H1 (cell line): ENCODE measurements at regions not wholly inside any gene's neighbourhood (a gene's known extent, or its start where the extent isn't known, plus 50 kb on each side); places are given as distances from the start of the nearest gene placed in this dataset.

Experiments used
- HDAC2 ChIP-seq, 2 experiments: fragments of 300-600 bp in 1 of 2; sonication (generic) in 1 of 2; IDR thresholded peaks; 2 replicates each; pipeline ENCODE4 v1.6.1; 2011 to 2012; ENCODE audit warnings: low read depth in 2 of 2, low read length in 2 of 2, mild to moderate bottlenecking in 2 of 2, moderate library complexity in 2 of 2, borderline replicate concordance in 1 of 2, inconsistent platforms in 1 of 2
- TF ChIP-seq, protein P1 (sequence below): fragments of 300-600 bp; sonication (generic); IDR thresholded peaks from 2 replicates; pipeline ENCODE4 v1.7.1; 2012; ENCODE audit warnings: low read length, moderate library complexity, mild to moderate bottlenecking, inconsistent platforms; ENCODE audit not compliant: insufficient replicate concordance

DNA sequence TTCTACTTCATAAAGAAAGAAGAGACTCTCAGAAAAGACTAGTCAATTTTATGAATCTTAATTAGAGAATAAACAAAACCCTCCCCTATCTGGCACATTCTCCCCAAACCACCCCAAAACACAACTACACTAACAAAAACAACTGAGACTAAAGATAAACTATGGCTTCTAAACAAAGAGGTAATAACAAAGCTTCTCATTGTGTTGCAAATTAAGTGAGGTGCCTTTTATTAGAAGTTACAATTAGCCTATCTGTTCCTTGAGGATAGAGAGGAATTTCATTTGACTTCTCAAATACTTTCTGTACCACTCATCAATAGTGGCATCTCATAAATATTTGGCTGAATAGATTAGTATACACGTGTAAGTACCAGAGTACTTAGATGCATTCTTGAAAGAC lies 1196.2 kb downstream of the PCDH9 start (continued):
- TF ChIP-seq, protein P1, sequence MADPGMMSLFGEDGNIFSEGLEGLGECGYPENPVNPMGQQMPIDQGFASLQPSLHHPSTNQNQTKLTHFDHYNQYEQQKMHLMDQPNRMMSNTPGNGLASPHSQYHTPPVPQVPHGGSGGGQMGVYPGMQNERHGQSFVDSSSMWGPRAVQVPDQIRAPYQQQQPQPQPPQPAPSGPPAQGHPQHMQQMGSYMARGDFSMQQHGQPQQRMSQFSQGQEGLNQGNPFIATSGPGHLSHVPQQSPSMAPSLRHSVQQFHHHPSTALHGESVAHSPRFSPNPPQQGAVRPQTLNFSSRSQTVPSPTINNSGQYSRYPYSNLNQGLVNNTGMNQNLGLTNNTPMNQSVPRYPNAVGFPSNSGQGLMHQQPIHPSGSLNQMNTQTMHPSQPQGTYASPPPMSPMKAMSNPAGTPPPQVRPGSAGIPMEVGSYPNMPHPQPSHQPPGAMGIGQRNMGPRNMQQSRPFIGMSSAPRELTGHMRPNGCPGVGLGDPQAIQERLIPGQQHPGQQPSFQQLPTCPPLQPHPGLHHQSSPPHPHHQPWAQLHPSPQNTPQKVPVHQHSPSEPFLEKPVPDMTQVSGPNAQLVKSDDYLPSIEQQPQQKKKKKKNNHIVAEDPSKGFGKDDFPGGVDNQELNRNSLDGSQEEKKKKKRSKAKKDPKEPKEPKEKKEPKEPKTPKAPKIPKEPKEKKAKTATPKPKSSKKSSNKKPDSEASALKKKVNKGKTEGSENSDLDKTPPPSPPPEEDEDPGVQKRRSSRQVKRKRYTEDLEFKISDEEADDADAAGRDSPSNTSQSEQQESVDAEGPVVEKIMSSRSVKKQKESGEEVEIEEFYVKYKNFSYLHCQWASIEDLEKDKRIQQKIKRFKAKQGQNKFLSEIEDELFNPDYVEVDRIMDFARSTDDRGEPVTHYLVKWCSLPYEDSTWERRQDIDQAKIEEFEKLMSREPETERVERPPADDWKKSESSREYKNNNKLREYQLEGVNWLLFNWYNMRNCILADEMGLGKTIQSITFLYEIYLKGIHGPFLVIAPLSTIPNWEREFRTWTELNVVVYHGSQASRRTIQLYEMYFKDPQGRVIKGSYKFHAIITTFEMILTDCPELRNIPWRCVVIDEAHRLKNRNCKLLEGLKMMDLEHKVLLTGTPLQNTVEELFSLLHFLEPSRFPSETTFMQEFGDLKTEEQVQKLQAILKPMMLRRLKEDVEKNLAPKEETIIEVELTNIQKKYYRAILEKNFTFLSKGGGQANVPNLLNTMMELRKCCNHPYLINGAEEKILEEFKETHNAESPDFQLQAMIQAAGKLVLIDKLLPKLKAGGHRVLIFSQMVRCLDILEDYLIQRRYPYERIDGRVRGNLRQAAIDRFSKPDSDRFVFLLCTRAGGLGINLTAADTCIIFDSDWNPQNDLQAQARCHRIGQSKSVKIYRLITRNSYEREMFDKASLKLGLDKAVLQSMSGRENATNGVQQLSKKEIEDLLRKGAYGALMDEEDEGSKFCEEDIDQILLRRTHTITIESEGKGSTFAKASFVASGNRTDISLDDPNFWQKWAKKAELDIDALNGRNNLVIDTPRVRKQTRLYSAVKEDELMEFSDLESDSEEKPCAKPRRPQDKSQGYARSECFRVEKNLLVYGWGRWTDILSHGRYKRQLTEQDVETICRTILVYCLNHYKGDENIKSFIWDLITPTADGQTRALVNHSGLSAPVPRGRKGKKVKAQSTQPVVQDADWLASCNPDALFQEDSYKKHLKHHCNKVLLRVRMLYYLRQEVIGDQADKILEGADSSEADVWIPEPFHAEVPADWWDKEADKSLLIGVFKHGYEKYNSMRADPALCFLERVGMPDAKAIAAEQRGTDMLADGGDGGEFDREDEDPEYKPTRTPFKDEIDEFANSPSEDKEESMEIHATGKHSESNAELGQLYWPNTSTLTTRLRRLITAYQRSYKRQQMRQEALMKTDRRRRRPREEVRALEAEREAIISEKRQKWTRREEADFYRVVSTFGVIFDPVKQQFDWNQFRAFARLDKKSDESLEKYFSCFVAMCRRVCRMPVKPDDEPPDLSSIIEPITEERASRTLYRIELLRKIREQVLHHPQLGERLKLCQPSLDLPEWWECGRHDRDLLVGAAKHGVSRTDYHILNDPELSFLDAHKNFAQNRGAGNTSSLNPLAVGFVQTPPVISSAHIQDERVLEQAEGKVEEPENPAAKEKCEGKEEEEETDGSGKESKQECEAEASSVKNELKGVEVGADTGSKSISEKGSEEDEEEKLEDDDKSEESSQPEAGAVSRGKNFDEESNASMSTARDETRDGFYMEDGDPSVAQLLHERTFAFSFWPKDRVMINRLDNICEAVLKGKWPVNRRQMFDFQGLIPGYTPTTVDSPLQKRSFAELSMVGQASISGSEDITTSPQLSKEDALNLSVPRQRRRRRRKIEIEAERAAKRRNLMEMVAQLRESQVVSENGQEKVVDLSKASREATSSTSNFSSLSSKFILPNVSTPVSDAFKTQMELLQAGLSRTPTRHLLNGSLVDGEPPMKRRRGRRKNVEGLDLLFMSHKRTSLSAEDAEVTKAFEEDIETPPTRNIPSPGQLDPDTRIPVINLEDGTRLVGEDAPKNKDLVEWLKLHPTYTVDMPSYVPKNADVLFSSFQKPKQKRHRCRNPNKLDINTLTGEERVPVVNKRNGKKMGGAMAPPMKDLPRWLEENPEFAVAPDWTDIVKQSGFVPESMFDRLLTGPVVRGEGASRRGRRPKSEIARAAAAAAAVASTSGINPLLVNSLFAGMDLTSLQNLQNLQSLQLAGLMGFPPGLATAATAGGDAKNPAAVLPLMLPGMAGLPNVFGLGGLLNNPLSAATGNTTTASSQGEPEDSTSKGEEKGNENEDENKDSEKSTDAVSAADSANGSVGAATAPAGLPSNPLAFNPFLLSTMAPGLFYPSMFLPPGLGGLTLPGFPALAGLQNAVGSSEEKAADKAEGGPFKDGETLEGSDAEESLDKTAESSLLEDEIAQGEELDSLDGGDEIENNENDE = peak; percentile 52
- no peak for TF ChIP-seq HDAC2 (IDR thresholded peaks at IDR 0.05; ENCODE audit: borderline replicate concordance in 1 of 2, low read depth in 2 of 2, low read length in 2 of 2)
